A549 (cell line): ENCODE measurements at regions not wholly inside any gene's neighbourhood (a gene's known extent, or its start where the extent isn't known, plus 50 kb on each side); places are given as distances from the start of the nearest gene placed in this dataset.

Experiments
- ATAC-seq, 2 experiments: fragments of 200-7000 bp in 1 of 2; fragments of >200 bp in 1 of 2; cut with Nextera tagmentation in 1 of 2; cut with Tn5 transposase in 1 of 2; 3 replicates each; pipeline versions ENCODE4 v1.8.0 to v1.9.1; 2018 to 2020; ENCODE audit warnings: mild to moderate bottlenecking in 1 of 2, moderate library complexity in 1 of 2
- CTCF ChIA-PET: fragments of 300-600 bp; sonication (Branson Sonifier 250); formaldehyde crosslinking; extraction: SDS; loops from one replicate; lab custom pipeline; 2021; ENCODE audit warnings: antibody characterized with exemption, inconsistent platforms; lab: Yijun Ruan, JAX
- POLR2A ChIA-PET: fragments of 350-600 bp; formaldehyde crosslinking; extraction: SDS; loops from one replicate; lab custom pipeline; 2021; ENCODE audit warnings: antibody characterized with exemption, inconsistent platforms; lab: Yijun Ruan, JAX
- DNase-seq, 2 experiments: peaks; one replicate each; pipeline versions ENCODE4 v3.0.0 to v3.0.0-alpha.2; 2011 to 2016; ENCODE audit warnings: low read depth in 1 of 2, low spot score in 1 of 2
- FAIRE-seq: peaks from 2 replicates; lab custom pipeline; 2011; peaks lifted over from hg19 to GRCh38; lab: Jason Lieb, UNC
- H3K27ac ChIP-seq, 2 experiments: fragments of >200 bp; sonication (Bioruptor Twin); formaldehyde crosslinking; 3 replicates each; pipeline ENCODE4 v1.5.1; 2016 to 2017
- H3K4me1 ChIP-seq: fragments of >200 bp; sonication (Bioruptor Twin); formaldehyde crosslinking; 3 replicates; pipeline ENCODE4 v1.6.1; 2016
- H3K4me2 ChIP-seq: fragments of >200 bp; sonication (Bioruptor Twin); formaldehyde crosslinking; 3 replicates; pipeline ENCODE4 v1.6.1; 2016
- H3K4me3 ChIP-seq: fragments of >200 bp; sonication (Bioruptor Twin); formaldehyde crosslinking; 3 replicates; pipeline ENCODE4 v1.5.1; 2016
- H3K9me3 ChIP-seq: fragments of >200 bp; sonication (Bioruptor Twin); formaldehyde crosslinking; 3 replicates; pipeline ENCODE4 v1.6.1; 2016
- BCL3 ChIP-seq: fragments of >200 bp; sonication (Bioruptor Twin); formaldehyde crosslinking; IDR thresholded peaks from 3 replicates; pipeline ENCODE4 v1.6.1; 2016
- BHLHE40 ChIP-seq: IDR thresholded peaks from 2 replicates; pipeline ENCODE4 v1.6.1; 2012; ENCODE audit warnings: low read depth, low read length, inconsistent platforms
- CBX2 ChIP-seq: fragments of 200-600 bp; sonication (generic); IDR thresholded peaks from 2 replicates; pipeline ENCODE4 v1.6.1; 2016; ENCODE audit warnings: low read depth, mild to moderate bottlenecking, borderline replicate concordance
- CEBPB ChIP-seq, 2 experiments: fragments of >200 bp in 1 of 2; sonication (Bioruptor Twin) in 1 of 2; formaldehyde crosslinking in 1 of 2; IDR thresholded peaks; 2 replicates each; pipeline ENCODE4 v1.6.1; 2012 to 2016
- CHD2 ChIP-seq: fragments of 150-350 bp; IDR thresholded peaks from 2 replicates; pipeline ENCODE4 v1.6.1; 2014; ENCODE audit warnings: low read length; ENCODE audit not compliant: partially characterized antibody
- CHD4 ChIP-seq: fragments of 200-600 bp; sonication (generic); IDR thresholded peaks from 2 replicates; pipeline ENCODE4 v1.6.1; 2016; ENCODE audit warnings: antibody characterized with exemption, mild to moderate bottlenecking, borderline replicate concordance
- EHMT2 ChIP-seq: fragments of 200-600 bp; sonication (generic); IDR thresholded peaks from 2 replicates; pipeline ENCODE4 v1.6.1; 2016; ENCODE audit warnings: antibody characterized with exemption, low read depth, mild to moderate bottlenecking, moderate library complexity
- ELK1 ChIP-seq: fragments of 150-350 bp; IDR thresholded peaks from 2 replicates; pipeline ENCODE4 v1.6.1; 2014; ENCODE audit warnings: low read depth, mild to moderate bottlenecking, low read length
- ESRRA ChIP-seq: fragments of 150-350 bp; IDR thresholded peaks from 2 replicates; pipeline ENCODE4 v1.6.1; 2014; ENCODE audit warnings: mild to moderate bottlenecking, low read length, borderline replicate concordance
- GATA3 ChIP-seq: IDR thresholded peaks from 2 replicates; pipeline ENCODE4 v1.6.1; 2012; ENCODE audit warnings: borderline replicate concordance
- HES2 ChIP-seq: fragments of >200 bp; sonication (Bioruptor Twin); formaldehyde crosslinking; IDR thresholded peaks from 2 replicates; pipeline ENCODE4 v1.6.1; 2016
- HOXA7 ChIP-seq: fragments of 250-450 bp; sonication (Bioruptor Pico); IDR thresholded peaks from 2 replicates; pipeline ENCODE4 v1.5.0; 2020; ENCODE audit warnings: mild to moderate bottlenecking, moderate library complexity
- HOXB5 ChIP-seq: fragments of 250-450 bp; sonication (Bioruptor Pico); IDR thresholded peaks from 2 replicates; pipeline ENCODE4 v1.5.0; 2020; ENCODE audit warnings: mild to moderate bottlenecking, moderate library complexity
- KDM1A ChIP-seq: fragments of 200-600 bp; sonication (generic); IDR thresholded peaks from 2 replicates; pipeline ENCODE4 v1.6.1; 2016; ENCODE audit warnings: low read depth, mild to moderate bottlenecking
- KDM5A ChIP-seq: fragments of 200-600 bp; sonication (generic); IDR thresholded peaks from 2 replicates; pipeline ENCODE4 v1.6.1; 2016; ENCODE audit warnings: antibody characterized with exemption, mild to moderate bottlenecking
- MAX ChIP-seq: IDR thresholded peaks from 2 replicates; pipeline ENCODE4 v1.6.1; 2012
- MAZ ChIP-seq: fragments of 150-350 bp; IDR thresholded peaks from 2 replicates; pipeline ENCODE4 v1.6.1; 2014; ENCODE audit warnings: antibody characterized with exemption, low read depth, low read length, borderline replicate concordance
- MYC ChIP-seq: IDR thresholded peaks from 2 replicates; pipeline ENCODE4 v1.6.1; 2012; ENCODE audit warnings: mild to moderate bottlenecking, inconsistent platforms, low read length, improper control_type of control experiment, borderline replicate concordance
- NR3C1 ChIP-seq: fragments of >200 bp; sonication (Bioruptor Twin); formaldehyde crosslinking; IDR thresholded peaks from 3 replicates; pipeline ENCODE4 v1.6.1; 2017
- PBX3 ChIP-seq: IDR thresholded peaks from 2 replicates; pipeline ENCODE4 v1.6.1; 2012
- PHF8 ChIP-seq: fragments of 200-600 bp; sonication (generic); IDR thresholded peaks from 2 replicates; pipeline ENCODE4 v1.6.1; 2016; ENCODE audit warnings: low read depth, mild to moderate bottlenecking, antibody characterized with exemption, moderate library complexity, borderline replicate concordance
- POLR2A ChIP-seq: IDR thresholded peaks from 2 replicates; pipeline ENCODE4 v1.6.1; 2012; ENCODE audit warnings: mild to moderate bottlenecking, low read length
- RARB ChIP-seq: fragments of 250-450 bp; sonication (Bioruptor Pico); IDR thresholded peaks from 2 replicates; pipeline ENCODE4 v1.8.0; 2021; ENCODE audit warnings: mild to moderate bottlenecking, moderate library complexity
- RCOR1 ChIP-seq: fragments of 150-350 bp; IDR thresholded peaks from 2 replicates; pipeline ENCODE4 v1.6.1; 2014; ENCODE audit warnings: antibody characterized with exemption, low read length, low read depth
- REST ChIP-seq: fragments of 200-600 bp; sonication (generic); IDR thresholded peaks from 2 replicates; pipeline ENCODE4 v1.6.1; 2016; ENCODE audit warnings: antibody characterized with exemption, mild to moderate bottlenecking, moderate library complexity
- USF2 ChIP-seq: fragments of 450-650 bp; IDR thresholded peaks from 2 replicates; pipeline ENCODE4 v1.6.1; 2014; ENCODE audit warnings: antibody characterized with exemption
- ZSCAN20 ChIP-seq: fragments of 250-450 bp; sonication (Bioruptor Pico); IDR thresholded peaks from 2 replicates; pipeline ENCODE4 v1.8.0; 2022; ENCODE audit warnings: mild to moderate bottlenecking, moderate library complexity
- WGBS: methylation state at CpG from one replicate; pipeline ENCODE4 v1.1.6; 2017; ENCODE audit errors: missing lambda C conversion rate; 5-methylcytosine and 5-hydroxymethylcytosine counted together

GRCh38 chr12:66921151-66921550, 242.3 kb upstream of the GRIP1 start (continued):
- no peak for TF ChIP-seq USF2

- TF ChIP-seq KDM1A (no peak), USF2 (no peak), NR3C1 (no peak), ESRRA (no peak), CBX2 (no peak), PHF8 (no peak), MYC (no peak), PBX3 (no peak), GATA3 (no peak), CHD2 (no peak), ELK1 (no peak), MAZ (no peak), HES2 (no peak), CEBPB (IDR thresholded peaks at IDR 0.05) (no peak), RARB (CRISPR knock-in tag) (no peak), MAX (no peak), BHLHE40 (no peak), HOXB5 (CRISPR knock-in tag) (no peak)
- TF ChIP-seq, all 56 proteins: peak for 0
- no peak for FAIRE-seq
- no peak overlapping the region for H3K4me2 ChIP-seq
- no peaks in the 10 kb centered on the region for H3K9me3 ChIP-seq
- H3K4me1 ChIP-seq: no peaks in the 10 kb centered on the region
- ATAC-seq: no peak
- H3K4me3 ChIP-seq: no peak overlapping the region
- ChIA-PET CTCF (no interaction called here), POLR2A (no interaction called here)
- DNase-seq: no peak
- 69% methylated on average over 2 of the region's 2 CpGs for WGBS
- no peak overlapping the region for H3K27ac ChIP-seq
These were observed 246.2 kb upstream of the GRIP1 start for GRCh38 chr12:66925083-66925482.

- CTCF ChIA-PET: interaction anchor here (1.2 kb wide), 1 partner anchor 12 kb away, joined by 3 read pairs; no protein-coding TSS in a partner anchor
- FAIRE-seq: no peak
These were observed 250.2 kb upstream of the GRIP1 start for GRCh38 chr12:66929121-66929520.

More at GRCh38 chr12:66929121-66929520, 250.2 kb upstream of the GRIP1 start:
- Histone ChIP-seq H3K4me3 (no peak overlapping the region), H3K27ac (no peak overlapping the region), H3K9me3 (no peaks in the 10 kb centered on the region), H3K4me1 (no peaks in the 10 kb centered on the region), H3K4me2 (no peak overlapping the region)
- POLR2A ChIA-PET: no interaction called here
- TF ChIP-seq HES2: no peak
- TF ChIP-seq CHD4: no peak
- no peak for TF ChIP-seq EHMT2
- no peak for TF ChIP-seq BCL3
- no peak for TF ChIP-seq HOXA7 (CRISPR knock-in tag)
- TF ChIP-seq POLR2A: no peak
- TF ChIP-seq KDM5A: no peak
- TF ChIP-seq ZSCAN20: no peak
- no peak for TF ChIP-seq ESRRA
- TF ChIP-seq REST: no peak
- no peak for TF ChIP-seq CBX2
- no peak for TF ChIP-seq RCOR1
- no peak for TF ChIP-seq CEBPB (IDR thresholded peaks at IDR 0.05)
- ATAC-seq (no peak), DNase-seq (no peak)
